NCI-H2081 treated with DMSO at 0.1 percent for 48 hours (cell line): ENCODE measurements at regions not wholly inside any gene's neighbourhood (a gene's known extent, or its start where the extent isn't known, plus 50 kb on each side); places are given as distances from the start of the nearest gene placed in this dataset.
A peak's percentile ranks its signal among the peaks of the same experiment; 100 is the strongest.
"Not testable (repeated sequence)": the region's sequence is repeated elsewhere in the genome, so short reads cannot be mapped to it uniquely, and the experiment has no call there.

Source experiments
- DNase-seq: peaks from one replicate; lab custom pipeline; 2025; lab: John Stamatoyannopoulos, UW

DNA sequence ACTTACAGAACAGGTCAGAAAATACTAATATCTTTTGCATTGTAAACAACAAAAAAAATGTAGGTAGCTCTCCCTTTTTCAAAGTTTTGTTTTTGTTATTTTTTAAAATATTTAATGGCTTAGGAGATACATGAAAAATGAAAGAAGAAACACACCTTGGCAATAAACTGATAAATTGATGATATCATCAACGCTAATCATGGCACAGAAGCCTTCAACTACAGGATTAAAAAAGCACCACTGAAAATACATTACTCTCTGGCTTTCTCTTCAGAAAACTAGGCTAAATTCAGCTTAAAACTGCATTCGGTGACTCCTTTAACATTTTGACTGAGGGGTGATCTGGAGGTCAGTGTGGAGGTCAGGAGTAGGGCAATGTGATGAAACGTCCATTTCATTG, 1018.8 kb upstream of the FANCL start:
- DNase-seq, result no peak

DNA sequence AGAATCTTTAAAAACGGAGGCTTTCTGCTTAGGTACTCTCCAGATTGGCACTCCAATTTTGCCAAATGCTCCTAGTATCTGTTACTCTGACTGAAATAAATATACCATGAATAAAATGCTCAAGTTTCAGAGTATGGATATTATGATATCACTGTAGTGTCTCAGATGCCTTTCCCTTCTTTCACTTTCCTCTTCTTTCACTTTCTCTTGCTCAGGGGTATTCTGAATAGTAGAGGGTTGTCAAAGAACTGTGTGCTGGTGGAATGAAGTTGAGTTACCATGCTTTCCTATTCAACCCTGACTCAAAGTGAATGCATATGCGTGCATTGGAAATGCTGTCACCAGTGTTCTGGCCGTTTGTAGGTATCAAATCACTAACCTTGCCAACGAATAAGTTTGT, 1015.2 kb upstream of the FANCL start:
- no peak for DNase-seq

DNA sequence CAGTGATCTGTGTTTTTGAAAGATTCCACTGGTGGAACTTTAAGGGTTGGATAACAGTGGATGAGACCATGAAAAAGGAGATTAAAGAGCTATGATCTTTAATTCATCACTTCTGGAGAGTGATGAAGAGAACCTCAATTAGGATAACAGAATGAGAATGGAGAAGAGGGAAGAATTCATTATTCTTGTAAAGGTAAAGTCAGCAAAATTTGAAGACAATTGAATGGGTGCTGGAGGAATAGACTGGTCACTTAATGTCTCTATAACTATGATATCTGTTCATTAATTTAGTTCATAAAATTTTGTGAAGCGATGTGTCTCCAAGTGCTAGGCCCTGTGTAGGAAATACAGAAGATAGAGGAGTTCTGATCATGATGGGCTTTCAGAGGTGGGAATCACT, 1013.2 kb upstream of the FANCL start:
- DNase-seq, result no peak

DNA sequence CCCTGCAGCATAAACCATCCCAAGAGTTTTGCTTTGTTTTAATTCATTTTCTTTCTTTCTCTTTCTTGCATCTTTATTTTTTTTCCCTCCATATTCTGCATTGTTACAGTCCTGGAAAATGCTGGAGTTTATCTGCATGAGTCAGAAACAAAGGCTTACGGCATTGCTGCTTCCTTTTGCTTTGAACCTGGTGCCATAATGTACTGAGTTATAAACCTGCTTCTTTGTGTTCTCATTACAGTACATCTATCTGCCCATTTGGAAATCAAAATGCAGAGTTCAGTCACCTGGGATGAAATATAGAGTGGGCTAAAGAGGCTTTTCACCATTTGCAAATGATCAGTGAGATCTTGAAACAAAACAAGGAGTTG, 1009.2 kb upstream of the FANCL start:
- DNase-seq, result no peak

DNA sequence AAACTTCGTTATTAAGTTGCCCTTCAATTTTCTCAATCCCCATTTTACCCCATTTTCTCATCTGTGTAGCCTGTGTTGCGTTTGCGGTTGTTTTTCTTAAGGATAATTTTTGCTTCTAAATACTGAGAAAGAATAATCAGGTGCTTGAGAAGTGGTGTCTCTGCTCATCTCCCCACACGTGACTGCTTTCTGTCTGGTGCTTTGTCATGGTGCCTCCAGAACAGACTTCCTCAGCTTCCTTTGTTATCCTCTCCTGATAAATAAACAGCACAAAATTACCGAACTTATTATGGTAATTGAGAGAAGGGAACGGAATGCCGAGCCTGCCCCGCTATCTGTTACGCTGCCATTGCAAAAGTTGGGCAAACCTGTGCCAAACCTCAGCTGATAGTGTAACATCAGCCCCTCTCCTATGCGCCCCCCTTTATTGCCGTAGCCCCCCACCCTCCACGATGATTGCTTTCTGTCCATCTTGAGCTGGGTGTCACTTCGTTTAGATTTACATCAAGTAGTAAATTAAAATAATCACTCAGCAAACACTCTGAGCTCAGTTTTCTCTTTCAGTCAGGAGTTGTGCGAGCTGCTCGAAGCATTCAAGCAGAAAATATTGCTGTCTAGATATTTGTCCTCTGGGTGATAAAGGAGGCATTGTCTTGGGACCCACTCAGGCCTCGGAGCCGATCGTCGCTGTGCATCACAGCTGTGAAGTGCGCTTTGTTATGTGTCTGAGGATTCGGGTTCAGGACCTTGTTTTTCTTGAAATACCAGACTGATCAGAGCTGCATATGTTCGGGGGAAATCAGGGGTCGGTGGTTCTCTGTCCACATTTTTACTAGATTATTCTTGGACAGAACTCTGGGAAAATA, 1008.5 kb upstream of the FANCL start:
- DNase-seq, result no peak

DNA sequence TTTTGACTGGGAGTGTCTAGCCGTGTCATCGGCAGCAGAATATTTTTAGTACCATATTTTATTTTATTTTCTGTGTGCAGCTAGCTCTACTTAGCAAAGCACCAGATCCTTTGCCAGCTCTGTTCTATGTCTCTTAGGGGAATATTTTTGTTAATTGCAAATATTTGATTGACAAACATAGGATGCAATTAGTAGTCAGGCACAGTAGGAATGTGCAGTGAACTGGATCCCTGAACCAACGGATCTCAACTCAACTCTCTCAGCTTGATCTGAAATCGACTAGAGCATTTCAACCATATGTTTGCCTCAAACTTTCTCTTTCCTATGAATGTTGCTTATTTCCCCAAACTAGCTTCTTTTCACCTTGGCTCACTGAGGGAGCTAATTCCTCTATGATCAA, 998.0 kb upstream of the FANCL start:
- no peak for DNase-seq

DNA sequence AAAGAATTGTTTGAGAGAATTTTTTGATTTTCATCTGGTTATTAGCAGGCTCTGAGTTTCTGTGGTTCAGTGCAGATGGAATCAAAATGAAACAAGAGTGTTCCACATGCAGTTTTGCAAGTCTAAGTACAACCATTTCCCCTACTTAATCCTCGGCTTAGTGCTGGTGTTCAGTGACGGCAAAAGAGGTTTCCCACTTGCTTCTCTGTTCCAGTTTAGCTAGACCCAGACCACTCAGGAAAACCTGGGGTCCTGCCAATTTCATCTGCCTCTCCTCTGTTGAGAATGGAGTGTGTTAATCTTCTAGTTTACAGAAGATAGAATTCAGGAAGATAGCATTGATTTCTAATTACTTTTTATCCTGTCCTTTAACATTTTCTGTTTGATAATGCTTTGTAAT, 996.2 kb upstream of the FANCL start:
- DNase-seq, result no peak

DNA sequence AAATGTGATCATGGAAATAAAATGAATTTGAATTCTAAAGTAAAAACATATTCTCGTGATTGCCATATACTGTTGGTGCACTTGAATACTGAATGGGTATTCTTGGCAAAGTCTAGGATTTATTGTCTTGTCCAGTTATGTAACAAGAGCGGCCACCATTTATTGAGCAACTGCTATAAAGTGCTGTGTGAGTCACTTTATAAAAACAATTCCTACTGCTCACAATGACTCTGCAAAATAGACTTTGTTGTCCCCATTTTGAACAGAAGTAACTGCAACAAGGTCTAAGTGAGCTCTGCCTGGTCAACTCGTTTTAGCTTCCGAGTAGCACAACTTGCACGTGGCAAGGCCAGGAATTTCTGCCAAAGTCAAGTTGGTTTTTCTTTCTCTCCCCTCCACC, 995.6 kb upstream of the FANCL start:
- DNase-seq, result no peak

DNA sequence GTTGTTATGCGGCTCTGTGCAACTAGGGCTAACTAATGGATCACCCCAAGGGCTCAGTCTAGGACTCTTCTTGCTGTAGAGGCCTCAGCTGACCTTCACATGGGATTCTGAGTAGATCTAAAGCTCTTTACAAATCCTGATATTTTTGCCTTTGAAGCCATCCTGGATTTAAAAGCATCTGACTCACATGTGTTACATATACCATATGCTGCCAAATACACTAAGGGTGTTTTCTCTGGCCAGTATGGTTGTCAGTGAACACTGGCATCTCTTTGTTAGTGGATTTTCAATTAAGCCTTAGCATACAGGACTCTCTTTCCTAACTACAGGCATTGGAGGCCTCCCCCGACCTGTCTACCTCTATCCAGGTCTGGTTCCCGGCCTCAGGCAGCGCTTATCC, 992.8 kb upstream of the FANCL start:
- DNase-seq, result no peak

DNA sequence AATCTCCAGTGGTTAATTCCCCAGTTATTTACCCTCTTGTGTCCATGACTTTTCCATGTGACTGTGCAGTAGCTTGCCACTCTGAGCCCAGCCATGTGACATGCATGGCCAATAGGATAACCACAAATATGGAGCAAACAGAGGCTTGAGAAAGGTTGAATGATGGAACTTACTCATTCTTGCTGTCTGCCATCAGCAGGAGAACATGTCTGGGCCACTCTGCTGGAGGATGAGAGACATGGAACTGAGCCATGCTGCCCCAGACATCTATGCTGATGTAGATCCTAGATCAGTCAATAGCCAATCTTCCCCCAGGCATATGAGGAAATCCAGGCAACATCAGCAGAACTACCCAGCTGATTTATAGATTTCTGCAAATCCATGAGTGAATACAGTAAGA, 992.3 kb upstream of the FANCL start:
- DNase-seq, result no peak

DNA sequence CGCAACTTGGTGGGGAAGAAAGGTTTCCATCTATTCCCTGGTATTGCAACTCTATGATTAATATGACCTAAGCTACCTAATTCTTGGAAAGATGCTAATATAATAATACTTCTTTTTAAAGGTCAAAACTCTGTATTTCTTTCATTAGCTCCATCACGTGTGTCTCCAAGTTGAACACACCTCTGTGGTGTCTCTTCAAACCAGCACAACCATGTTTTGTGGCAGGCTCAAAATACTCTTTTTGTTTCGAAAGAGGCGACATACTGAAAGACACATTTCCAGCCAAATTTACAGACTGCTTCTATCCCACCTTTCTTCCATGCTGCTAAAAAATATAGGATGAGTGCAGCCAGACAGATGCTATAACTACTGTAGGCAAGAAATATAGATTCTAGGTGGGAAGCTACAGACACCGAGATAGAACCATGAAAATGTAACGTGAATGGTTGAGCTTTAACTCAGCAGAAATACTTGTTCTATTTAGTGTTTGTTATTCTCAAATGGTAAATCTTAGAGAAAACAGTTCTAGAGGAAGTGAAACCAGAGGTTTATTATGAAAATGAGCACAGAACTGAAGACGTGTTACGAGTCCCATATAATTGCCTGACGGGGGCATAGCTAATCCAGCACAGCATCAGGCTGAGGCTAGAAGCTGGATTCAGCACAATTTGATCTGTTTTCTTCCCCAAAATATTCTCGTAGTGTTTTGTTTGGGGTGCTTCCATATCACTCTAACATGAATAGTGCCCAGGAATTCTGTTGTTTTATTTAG, 991.5 kb upstream of the FANCL start:
- DNase-seq, result no peak

DNA sequence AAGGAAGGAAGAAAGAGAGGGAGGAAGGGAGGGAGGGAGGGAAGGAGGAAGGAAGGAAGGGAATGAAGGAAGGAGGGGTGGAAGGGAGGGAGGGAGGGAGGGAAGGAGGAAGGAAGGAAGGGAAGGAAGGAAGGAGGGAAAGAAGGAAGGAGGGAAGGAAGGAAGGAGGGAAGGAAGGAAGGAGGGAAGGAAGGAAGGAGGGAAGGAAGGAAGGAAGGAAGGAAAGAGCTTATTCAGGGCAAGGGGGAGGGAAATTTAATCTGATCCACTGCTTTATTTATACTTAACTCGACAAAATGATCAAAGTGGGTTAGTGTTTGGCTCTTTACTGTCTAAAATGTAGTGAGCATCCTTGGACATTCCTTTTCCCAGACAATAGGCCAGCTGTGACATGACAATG, 985.2 kb upstream of the FANCL start:
- not testable (repeated sequence) for DNase-seq

DNA sequence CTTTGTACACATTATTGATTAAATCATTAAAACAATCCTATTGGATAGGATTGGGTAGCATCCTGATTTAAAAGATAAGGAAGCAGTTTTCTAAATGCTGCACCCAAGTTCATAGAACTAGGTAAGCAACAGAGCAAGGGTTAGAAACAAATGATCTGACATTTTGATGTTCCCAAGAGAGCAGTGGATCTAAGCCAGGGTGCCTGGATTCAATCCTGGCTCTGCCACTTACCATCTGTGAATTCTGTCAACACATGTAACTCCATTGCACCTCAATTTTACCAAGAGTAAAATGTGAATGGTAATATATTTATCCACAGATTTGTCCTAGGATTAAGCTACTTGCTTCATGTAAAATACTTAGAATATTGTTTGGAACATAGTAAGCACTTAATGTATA, 982.6 kb upstream of the FANCL start:
- no peak for DNase-seq

DNA sequence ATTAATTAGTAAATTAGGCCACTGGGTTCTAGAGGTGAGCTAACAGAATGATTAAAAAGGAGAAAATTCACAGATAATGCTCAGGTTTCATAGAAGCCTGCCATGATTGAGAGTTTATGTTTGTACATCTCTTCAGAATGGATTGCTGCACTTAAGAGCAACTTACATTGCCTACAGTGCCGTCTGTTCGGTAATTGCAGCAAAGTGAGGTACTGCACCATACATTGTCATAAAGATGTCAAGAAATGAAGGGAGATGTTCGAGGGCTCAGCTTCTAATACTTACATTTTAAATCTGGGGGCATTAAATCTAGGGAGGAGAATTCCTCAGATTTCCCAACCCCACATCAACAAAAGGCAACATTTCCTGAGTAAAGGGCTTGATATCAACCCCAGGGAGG, 976.2 kb upstream of the FANCL start:
- DNase-seq, result no peak

DNA sequence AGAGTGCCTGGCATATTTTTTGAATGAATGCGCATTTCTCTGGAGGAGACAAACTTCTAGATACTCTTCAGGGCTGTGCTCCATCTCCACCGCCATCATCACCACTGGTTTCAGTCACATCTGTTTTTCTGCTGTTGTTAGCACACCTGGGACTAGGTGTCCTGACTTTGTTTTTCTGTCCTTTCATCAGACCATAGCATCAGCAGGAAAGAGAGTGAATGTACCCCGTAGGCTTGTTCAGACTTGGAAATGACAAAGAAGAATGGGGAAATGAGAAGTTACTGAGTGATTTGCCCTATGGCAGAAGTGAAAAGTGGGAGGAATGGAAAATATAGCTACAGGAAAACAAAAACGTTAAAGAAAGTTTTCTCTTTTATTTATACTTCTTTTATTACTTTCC, 965.2 kb upstream of the FANCL start:
- no peak for DNase-seq

DNA sequence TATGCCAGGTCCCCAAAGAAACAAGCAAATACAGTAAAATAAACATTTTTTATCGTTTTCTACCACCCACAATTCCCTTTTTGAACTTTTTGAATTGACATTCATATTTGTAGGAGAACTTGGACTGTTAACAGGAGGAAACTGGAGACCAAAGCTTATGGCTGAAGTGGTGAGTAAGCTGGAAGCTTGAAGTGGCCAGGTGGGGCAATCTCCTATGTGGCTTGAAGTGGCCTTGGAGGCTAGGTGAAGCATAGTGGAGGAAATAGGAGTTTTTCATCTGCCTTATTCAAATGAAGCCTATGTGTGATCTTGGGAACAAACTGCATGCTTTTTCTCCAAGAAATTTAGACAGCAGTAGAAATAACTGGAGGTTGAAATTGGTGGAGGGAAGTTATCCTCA, 962.9 kb upstream of the FANCL start:
- no peak for DNase-seq

DNA sequence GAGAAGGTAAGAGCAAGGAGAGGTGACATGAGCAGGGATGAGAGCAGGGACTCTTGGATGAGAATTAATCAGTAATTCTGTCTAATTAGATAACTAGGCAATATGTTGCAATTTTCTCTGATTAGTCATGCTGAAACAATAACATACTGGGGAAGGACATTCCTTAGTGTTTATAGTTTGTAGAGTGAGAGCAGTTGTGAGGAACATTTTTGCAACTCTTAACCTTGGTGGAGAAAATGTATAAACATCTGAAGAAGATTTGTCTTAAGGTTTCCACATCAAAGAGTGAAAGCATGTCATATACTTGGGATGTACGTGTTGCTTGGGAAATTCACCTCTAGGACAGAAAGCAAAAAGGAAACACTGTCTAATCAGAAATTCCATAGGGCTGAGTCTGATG, 955.4 kb upstream of the FANCL start:
- DNase-seq, result no peak

DNA sequence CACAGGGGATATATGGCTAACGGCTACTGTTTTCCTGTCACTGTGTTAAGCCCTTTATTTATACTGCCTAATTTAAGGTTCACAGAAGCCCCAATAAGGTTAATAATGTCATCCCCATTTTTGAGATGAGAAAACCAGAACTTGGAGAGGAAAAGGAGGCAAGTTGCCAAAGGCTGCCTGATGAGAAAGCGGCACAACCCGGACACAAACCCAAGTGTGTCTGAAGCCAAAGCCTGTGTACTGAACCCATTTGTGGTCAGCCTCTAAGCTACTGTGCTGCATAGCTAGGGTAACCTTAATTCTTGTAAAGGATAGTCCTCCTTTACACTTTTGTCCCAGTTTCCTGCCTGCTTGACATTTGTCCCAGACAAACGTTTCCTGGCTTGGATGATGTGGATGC, 954.7 kb upstream of the FANCL start:
- DNase-seq, result no peak

DNA sequence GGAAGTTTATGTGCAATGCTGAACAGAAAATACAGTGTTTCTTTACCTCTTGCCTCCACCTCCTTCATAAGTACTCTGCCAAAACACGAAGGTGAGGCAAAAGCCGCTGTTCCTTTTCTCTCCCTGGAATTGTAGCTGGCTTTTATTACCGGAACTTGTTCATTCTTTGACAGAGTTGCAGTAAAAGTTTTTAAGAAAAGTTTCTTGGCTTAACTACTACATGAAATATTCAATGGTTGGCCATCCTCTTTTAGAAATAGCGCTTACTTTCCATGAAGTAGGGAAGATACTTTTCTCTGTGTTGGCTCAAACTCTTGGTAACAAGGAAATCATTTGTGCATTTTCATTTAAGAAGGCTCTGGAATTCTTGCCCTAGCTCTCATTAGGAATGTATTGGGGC, 950.7 kb upstream of the FANCL start:
- no peak for DNase-seq

DNA sequence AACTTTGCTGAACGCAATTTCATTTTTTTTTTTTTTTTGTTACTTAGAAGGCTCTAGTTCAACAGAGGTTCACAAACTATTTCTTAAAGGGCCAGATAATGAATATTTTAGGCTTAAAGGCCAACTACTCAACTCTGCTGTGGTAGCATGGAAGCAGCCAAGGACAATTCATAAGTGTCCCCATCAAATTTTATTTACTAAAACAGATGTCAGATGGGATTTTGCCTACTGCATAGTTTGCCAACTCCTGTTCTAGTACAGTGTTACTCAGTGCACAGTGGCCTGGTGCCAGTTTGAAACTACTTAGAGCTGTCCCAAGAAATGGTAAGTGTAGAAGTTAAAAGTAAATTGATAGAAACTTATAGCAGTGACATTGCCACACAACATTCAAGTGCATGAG, 949.4 kb upstream of the FANCL start:
- no peak for DNase-seq

DNA sequence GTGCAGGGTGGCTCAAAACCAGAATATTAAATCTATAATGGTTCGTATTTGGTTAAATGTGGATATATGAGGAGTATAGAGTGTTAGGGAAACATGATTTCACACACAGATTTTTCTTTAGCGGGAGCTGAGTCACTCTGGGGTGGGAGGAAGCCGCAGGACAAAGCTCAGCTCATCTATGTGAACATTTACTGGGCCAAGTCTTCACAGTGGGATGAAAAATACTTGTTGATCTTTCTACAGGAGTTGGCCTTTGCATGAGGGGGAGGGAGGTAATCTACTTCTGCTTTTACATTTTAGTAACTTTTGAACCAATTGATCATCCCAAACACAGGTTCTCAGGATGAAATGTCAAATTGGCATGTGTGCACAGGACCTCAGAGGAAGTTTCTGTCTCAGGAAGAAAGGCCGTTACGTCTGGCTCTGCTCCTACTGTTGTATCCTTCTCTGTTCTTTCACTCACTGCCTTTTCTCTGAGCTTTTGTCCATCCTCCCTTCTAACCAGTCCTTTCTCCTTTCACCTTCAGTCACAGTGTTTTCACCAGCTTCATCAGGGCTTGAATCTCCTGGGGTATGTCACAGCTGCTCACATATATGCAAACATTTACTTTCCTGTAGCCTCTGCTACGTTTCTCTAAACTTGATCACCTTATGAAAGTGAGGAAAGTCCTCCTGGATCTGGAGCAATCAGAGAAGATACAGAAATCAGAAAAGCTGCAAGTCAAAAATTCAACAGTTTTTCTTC, 943.3 kb upstream of the FANCL start:
- no peak for DNase-seq

DNA sequence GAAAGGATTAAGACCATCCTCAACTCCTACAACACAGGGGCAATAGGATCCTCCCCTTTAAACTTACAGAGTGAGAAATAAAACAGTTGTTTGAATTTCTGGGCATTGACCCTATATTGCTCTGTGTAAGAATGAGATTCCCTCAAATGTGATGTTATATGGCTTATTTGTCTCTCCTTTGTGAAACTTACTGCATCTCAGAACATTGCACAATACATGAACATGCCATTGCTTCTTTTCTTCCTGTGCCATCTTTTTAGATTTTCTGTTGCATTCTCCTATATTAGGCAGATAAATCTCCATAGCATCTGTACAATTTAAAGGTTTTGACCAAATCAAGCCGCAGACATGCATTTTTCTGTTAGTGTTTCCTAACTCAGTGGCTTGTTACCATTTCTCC, 941.9 kb upstream of the FANCL start:
- no peak for DNase-seq

DNA sequence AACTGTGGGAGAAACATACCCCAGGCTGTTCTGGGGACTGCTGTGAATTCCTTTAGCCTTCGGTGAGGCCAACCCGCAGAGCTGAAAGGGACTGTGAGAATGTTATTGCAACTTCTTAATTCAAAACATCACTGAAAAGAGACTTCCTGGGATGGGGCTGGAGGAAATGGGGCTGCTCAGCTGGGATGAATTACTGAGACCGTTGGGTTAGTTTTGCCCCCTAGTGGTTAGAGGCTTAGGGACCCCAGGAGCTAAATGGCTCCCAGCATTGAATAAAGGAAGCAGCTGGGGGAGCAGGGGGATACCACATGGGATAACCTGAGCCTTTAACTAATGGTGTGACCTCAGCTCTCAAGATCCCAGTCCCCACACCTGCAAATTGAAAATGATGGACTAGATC, 941.1 kb upstream of the FANCL start:
- DNase-seq, result peak; percentile 40
